HepG2 (cell line): ENCODE measurements at regions not wholly inside any gene's neighbourhood (a gene's known extent, or its start where the extent isn't known, plus 50 kb on each side); places are given as distances from the start of the nearest gene placed in this dataset.

Source experiments
- ATAC-seq: fragments of 200-7000 bp; cut with Tn5 transposase; 3 replicates; pipeline ENCODE4 v1.9.1; 2020; ENCODE audit warnings: mild to moderate bottlenecking, moderate library complexity
- BruUV-seq: library from RNA; stranded (reverse); fragments of 400-500 nt; replicated peaks from 2 replicates; lab custom pipeline; 2021; lab: Mats Ljungman, UMichigan
- CTCF ChIA-PET: fragments of 300-600 bp; formaldehyde crosslinking; extraction: SDS; loops from one replicate; lab custom pipeline; 2021; ENCODE audit warnings: low total read pairs, inconsistent platforms, low intra/inter-chr PET ratio; lab: Yijun Ruan, JAX
- POLR2A ChIA-PET: fragments of 350-600 bp; sonication (Branson Sonifier 250); formaldehyde crosslinking; loops from one replicate; lab custom pipeline; 2020; ENCODE audit warnings: antibody characterized with exemption, inconsistent platforms; lab: Yijun Ruan, JAX
- DNase-seq: peaks from one replicate; pipeline ENCODE4 v3.0.0-alpha.2; 2015; ENCODE audit warnings: low spot score
- FAIRE-seq: peaks from 3 replicates; lab custom pipeline; 2011; peaks lifted over from hg19 to GRCh38; lab: Jason Lieb, UNC
- H2AFZ ChIP-seq: one replicate; pipeline ENCODE4 v1.6.1; 2011; ENCODE audit warnings: low read length, inconsistent platforms
- H3K27ac ChIP-seq: fragments of 300-600 bp; 3 replicates; pipeline ENCODE4 v1.8.0; 2011; ENCODE audit warnings: mixed run types, mild to moderate bottlenecking, mixed read lengths, low read length, inconsistent platforms; ENCODE audit not compliant: insufficient read depth; ENCODE audit errors: extremely low read length
- H3K27me3 ChIP-seq, 2 experiments: fragments of 200-600 bp in 1 of 2; 2 replicates in 1 of 2; 3 replicates in 1 of 2; pipeline versions ENCODE4 v1.6.0 to v1.8.0; 2011; ENCODE audit warnings: low read length in 2 of 2, mild to moderate bottlenecking in 2 of 2, moderate library complexity in 2 of 2, inconsistent platforms in 1 of 2; ENCODE audit not compliant: insufficient read depth in 2 of 2, control insufficient read depth in 1 of 2
- H3K36me3 ChIP-seq, 2 experiments: fragments of 200-600 bp in 1 of 2; replicated peaks in 1 of 2; 2 replicates in 1 of 2; 3 replicates in 1 of 2; pipeline versions ENCODE4 v1.5.1 to v1.8.0; 2011; ENCODE audit warnings: low read length in 2 of 2, inconsistent platforms in 1 of 2; ENCODE audit not compliant: insufficient read depth in 2 of 2, control insufficient read depth in 1 of 2
- H3K4me1 ChIP-seq: 2 replicates; pipeline ENCODE4 v1.5.1; 2012; ENCODE audit warnings: low read length, inconsistent platforms; ENCODE audit not compliant: insufficient read depth
- H3K4me2 ChIP-seq: 2 replicates; pipeline ENCODE4 v1.6.0; 2011; ENCODE audit warnings: low read depth, low read length, inconsistent platforms
- H3K4me3 ChIP-seq, 3 experiments: fragments of 200-600 bp in 1 of 3; sonication (generic), shearing (Covaris generic) in 1 of 3; replicated peaks in 1 of 3; 2 replicates each; pipeline ENCODE4 v1.5.1; 2011 to 2016; ENCODE audit warnings: low read length in 3 of 3, inconsistent platforms in 2 of 3, low read depth in 2 of 3, mild to moderate bottlenecking in 2 of 3, control low read depth in 1 of 3, mixed read lengths in 1 of 3; ENCODE audit not compliant: insufficient read depth in 1 of 3
- H3K79me2 ChIP-seq: one replicate; pipeline ENCODE4 v1.6.1; 2011; ENCODE audit warnings: low read length, inconsistent platforms; ENCODE audit not compliant: insufficient read depth
- H3K9ac ChIP-seq: 2 replicates; pipeline ENCODE4 v1.6.0; 2011; ENCODE audit warnings: mild to moderate bottlenecking, low read depth, low read length, inconsistent platforms; ENCODE audit not compliant: insufficient read depth
- H3K9me3 ChIP-seq: 2 replicates; pipeline ENCODE4 v1.5.1; 2012; ENCODE audit warnings: mild to moderate bottlenecking, low read length
- H4K20me1 ChIP-seq: 2 replicates; pipeline ENCODE4 v1.6.0; 2011; ENCODE audit warnings: inconsistent platforms, mild to moderate bottlenecking, low read length, moderate library complexity; ENCODE audit not compliant: insufficient read depth
- ATRX ChIP-seq: sonication (generic); formaldehyde crosslinking; IDR thresholded peaks from 2 replicates; pipeline ENCODE4 v1.4.0; 2020; ENCODE audit warnings: missing genetic modification reagents, borderline replicate concordance
- PCBP1 ChIP-seq: fragments of 200-400 bp; formaldehyde crosslinking; IDR thresholded peaks from 2 replicates; pipeline ENCODE4 v1.6.1; 2017; ENCODE audit warnings: mild to moderate bottlenecking, low read depth, low read length, borderline replicate concordance
- SMAD3 ChIP-seq: sonication (generic); formaldehyde crosslinking; IDR thresholded peaks from 2 replicates; pipeline ENCODE4 v1.4.0; 2020; ENCODE audit warnings: missing genetic modification reagents
- SRSF4 ChIP-seq: fragments of 200-400 bp; formaldehyde crosslinking; IDR thresholded peaks from one replicate; pipeline ENCODE4 v1.6.1; 2018; ENCODE audit warnings: mild to moderate bottlenecking, low read depth, low read length, moderate library complexity; ENCODE audit not compliant: poor library complexity, severe bottlenecking
- XRCC5 ChIP-seq: fragments of 200-400 bp; formaldehyde crosslinking; optimal IDR thresholded peaks from 2 replicates; pipeline ENCODE3; 2017; ENCODE audit warnings: mild to moderate bottlenecking, low read length
- ZFP36L2 ChIP-seq: sonication (generic); formaldehyde crosslinking; IDR thresholded peaks from 2 replicates; pipeline ENCODE4 v1.4.0; 2020; ENCODE audit warnings: missing genetic modification reagents
- ZFP90 ChIP-seq: sonication (generic); formaldehyde crosslinking; IDR thresholded peaks from 2 replicates; pipeline ENCODE4 v1.8.0; 2022; ENCODE audit warnings: missing genetic modification reagents, mild to moderate bottlenecking, inconsistent platforms, borderline replicate concordance
- ZNF335 ChIP-seq: sonication (generic); formaldehyde crosslinking; IDR thresholded peaks from 2 replicates; pipeline ENCODE4 v1.4.0; 2020; ENCODE audit warnings: missing genetic modification reagents
- ZNF563 ChIP-seq: sonication (generic); formaldehyde crosslinking; IDR thresholded peaks from 2 replicates; pipeline ENCODE4 v1.8.0; 2022; ENCODE audit warnings: mild to moderate bottlenecking, moderate library complexity, missing genetic modification reagents
- ZNF572 ChIP-seq: sonication (generic); formaldehyde crosslinking; IDR thresholded peaks from 2 replicates; pipeline ENCODE4 v1.5.1; 2020; ENCODE audit warnings: mild to moderate bottlenecking, missing genetic modification reagents
- ZNF619 ChIP-seq: sonication (generic); formaldehyde crosslinking; IDR thresholded peaks from 2 replicates; pipeline ENCODE4 v1.4.0; 2020; ENCODE audit warnings: mild to moderate bottlenecking, missing genetic modification reagents
- WGBS: methylation state at CpG from one replicate; pipeline ENCODE4 v1.1.6; 2017; ENCODE audit warnings: low lambda C conversion rate; 5-methylcytosine and 5-hydroxymethylcytosine counted together
- in situ Hi-C: cut with HindIII; loops from 2 replicates; pipeline ENCODE4 v1.10.0; 2017; ENCODE audit warnings: low pct_unique_long_range_greater_than_20kb; ENCODE audit not compliant: extremely low pct_ligation_motif_present
- intact Hi-C: fragments of 100-400 bp; cut with micrococcal nuclease; formaldehyde crosslinking; loops from one replicate; pipeline ENCODE4 v1.10.0; 2022; ENCODE audit not compliant: unreplicated experiment
- TF ChIP-seq, protein P1 (sequence below): sonication (generic); formaldehyde crosslinking; IDR thresholded peaks from 2 replicates; pipeline ENCODE4 v1.4.0; 2020; ENCODE audit warnings: missing genetic modification reagents
- TF ChIP-seq, protein P2 (sequence below): sonication (generic); formaldehyde crosslinking; IDR thresholded peaks from 2 replicates; pipeline ENCODE4 v1.4.0; 2020; ENCODE audit warnings: missing genetic modification reagents

- no peak overlapping the region for H3K9ac ChIP-seq
- no peak for FAIRE-seq
- intact Hi-C loops: no loop called here
- no peaks in the 10 kb centered on the region for H3K9me3 ChIP-seq
- no peak overlapping the region for H2AFZ ChIP-seq
- no peak; the same call in 2 of the 3 replicates for ATAC-seq
- WGBS: 12% methylated on average over 5 of the region's 6 CpGs
- H3K79me2 ChIP-seq: no peaks in the 10 kb centered on the region
- H3K27ac ChIP-seq: no peak overlapping the region
- no TSS peak for BruUV-seq
- no peak overlapping the region for H3K4me3 ChIP-seq
- POLR2A ChIA-PET: no interaction called here
- H3K4me1 ChIP-seq: 0 out of 2 replicates have a peak, but pooled peaks cover 8% of the 10 kb centered on the region
- TF ChIP-seq ATRX (no peak), XRCC5 (no peak), ZFP36L2 (CRISPR knock-in tag) (no peak), ZNF563 (CRISPR knock-in tag) (no peak), ZNF572 (CRISPR knock-in tag) (no peak), SRSF4 (no peak), ZFP90 (no peak), SMAD3 (CRISPR knock-in tag) (no peak), PCBP1 (no peak), ZNF335 (no peak), ZNF619 (CRISPR knock-in tag) (no peak)
- TF ChIP-seq, protein P1, sequence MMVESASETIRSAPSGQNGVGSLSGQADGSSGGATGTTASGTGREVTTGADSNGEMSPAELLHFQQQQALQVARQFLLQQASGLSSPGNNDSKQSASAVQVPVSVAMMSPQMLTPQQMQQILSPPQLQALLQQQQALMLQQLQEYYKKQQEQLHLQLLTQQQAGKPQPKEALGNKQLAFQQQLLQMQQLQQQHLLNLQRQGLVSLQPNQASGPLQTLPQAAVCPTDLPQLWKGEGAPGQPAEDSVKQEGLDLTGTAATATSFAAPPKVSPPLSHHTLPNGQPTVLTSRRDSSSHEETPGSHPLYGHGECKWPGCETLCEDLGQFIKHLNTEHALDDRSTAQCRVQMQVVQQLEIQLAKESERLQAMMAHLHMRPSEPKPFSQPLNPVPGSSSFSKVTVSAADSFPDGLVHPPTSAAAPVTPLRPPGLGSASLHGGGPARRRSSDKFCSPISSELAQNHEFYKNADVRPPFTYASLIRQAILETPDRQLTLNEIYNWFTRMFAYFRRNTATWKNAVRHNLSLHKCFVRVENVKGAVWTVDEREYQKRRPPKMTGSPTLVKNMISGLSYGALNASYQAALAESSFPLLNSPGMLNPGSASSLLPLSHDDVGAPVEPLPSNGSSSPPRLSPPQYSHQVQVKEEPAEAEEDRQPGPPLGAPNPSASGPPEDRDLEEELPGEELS (CRISPR knock-in tag): no peak
- TF ChIP-seq, protein P2, sequence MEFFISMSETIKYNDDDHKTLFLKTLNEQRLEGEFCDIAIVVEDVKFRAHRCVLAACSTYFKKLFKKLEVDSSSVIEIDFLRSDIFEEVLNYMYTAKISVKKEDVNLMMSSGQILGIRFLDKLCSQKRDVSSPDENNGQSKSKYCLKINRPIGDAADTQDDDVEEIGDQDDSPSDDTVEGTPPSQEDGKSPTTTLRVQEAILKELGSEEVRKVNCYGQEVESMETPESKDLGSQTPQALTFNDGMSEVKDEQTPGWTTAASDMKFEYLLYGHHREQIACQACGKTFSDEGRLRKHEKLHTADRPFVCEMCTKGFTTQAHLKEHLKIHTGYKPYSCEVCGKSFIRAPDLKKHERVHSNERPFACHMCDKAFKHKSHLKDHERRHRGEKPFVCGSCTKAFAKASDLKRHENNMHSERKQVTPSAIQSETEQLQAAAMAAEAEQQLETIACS (CRISPR knock-in tag): no peak
- TF ChIP-seq, all 625 proteins: peak for 0
- Histone ChIP-seq H3K27me3 (no peaks in the 10 kb centered on the region), H4K20me1 (no peaks in the 10 kb centered on the region), H3K36me3 (no peaks in the 10 kb centered on the region), H3K4me2 (no peak overlapping the region)
- DNase-seq: no peak
- CTCF ChIA-PET: no interaction called here
- in situ Hi-C loops: no loop called here
Observed at GRCh38 chr9:120261419-120261818, 318.5 kb downstream of the CDK5RAP2 start.
